Activated CD4-positive, alpha-beta T cell treated with anti-CD3 and anti-CD28 coated beads for 36 hours (primary cell): ENCODE measurements at regions not wholly inside any gene's neighbourhood (a gene's known extent, or its start where the extent isn't known, plus 50 kb on each side); places are given as distances from the start of the nearest gene placed in this dataset.
A peak's percentile ranks its signal among the peaks of the same experiment; 100 is the strongest.

Source experiments
- ATAC-seq: fragments of 200-7000 bp; cut with Tn5 transposase; one replicate; pipeline ENCODE4 v1.10.0; 2021; ENCODE audit warnings: mild to moderate bottlenecking, moderate library complexity
- CTCF ChIA-PET: fragments of 350-600 bp; sonication (Branson Sonifier 250); formaldehyde crosslinking; loops from one replicate; lab custom pipeline; 2021; ENCODE audit warnings: antibody characterized with exemption; lab: Charles Lee
- POLR2A ChIA-PET: fragments of 350-600 bp; sonication (Branson Sonifier 250); formaldehyde crosslinking; loops from one replicate; lab custom pipeline; 2021; ENCODE audit warnings: antibody characterized with exemption, inconsistent platforms; lab: Charles Lee
- DNase-seq: peaks from one replicate; pipeline ENCODE4 v3.0.0-alpha.2; 2020
- H3K27ac Mint-ChIP-seq: one replicate; pipeline ENCODE4 v1.8.0; 2021; ENCODE audit warnings: mixed read lengths
- H3K27me3 Mint-ChIP-seq: one replicate; pipeline ENCODE4 v1.8.0; 2021; ENCODE audit warnings: mixed read lengths
- H3K36me3 Mint-ChIP-seq: one replicate; pipeline ENCODE4 v1.8.0; 2021; ENCODE audit warnings: low read depth, mixed read lengths
- H3K4me1 Mint-ChIP-seq: one replicate; pipeline ENCODE4 v1.8.0; 2021; ENCODE audit warnings: mixed read lengths
- H3K4me3 Mint-ChIP-seq: one replicate; pipeline ENCODE4 v1.8.0; 2021; ENCODE audit warnings: mild to moderate bottlenecking, moderate library complexity, mixed read lengths
- H3K9me3 Mint-ChIP-seq: one replicate; pipeline ENCODE4 v1.8.0; 2021; ENCODE audit warnings: low read depth, mixed read lengths
- intact Hi-C, 2 experiments: fragments of 100-400 bp; cut with DNase I in 1 of 2; cut with micrococcal nuclease in 1 of 2; formaldehyde crosslinking; loops; one replicate each; pipeline versions ENCODE4 v1.14.2 to v1.15.1; 2022 to 2024; cut with DNase I, micrococcal nuclease

- intact Hi-C loops, result no loop called here
- CTCF ChIA-PET, result no interaction called here
- Mint-ChIP-seq H3K4me3 (no peak overlapping the region), H3K4me1 (no peaks in the 10 kb centered on the region), H3K9me3 (no peaks in the 10 kb centered on the region), H3K27me3 (peaks cover 2% of the 10 kb centered on the region), H3K27ac (no peak overlapping the region), H3K36me3 (no peaks in the 10 kb centered on the region)
- POLR2A ChIA-PET, result no interaction called here
- ATAC-seq (no peak), DNase-seq (no peak)
Observed at GRCh38 chr12:111193067-111193466, 175.8 kb downstream of the PHETA1 start.

DNA sequence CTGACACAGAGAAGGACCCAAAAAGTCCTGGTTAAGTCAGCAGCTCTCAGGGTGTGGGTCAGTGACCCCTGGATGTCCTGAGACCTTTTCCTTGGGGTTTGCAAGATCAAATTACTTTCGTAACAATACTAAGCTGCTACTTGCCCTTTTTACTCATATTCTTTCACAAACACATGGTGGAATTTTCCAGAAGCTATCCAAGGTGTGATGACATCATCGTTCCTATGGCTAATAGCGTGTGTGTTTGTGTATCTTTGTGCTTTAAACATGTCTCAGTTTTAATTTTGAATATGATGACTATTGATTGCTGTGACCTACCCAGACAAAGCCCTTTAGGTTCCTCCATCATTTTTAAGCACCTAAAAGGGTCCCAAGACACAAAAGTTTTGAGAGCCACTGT, 176.2 kb downstream of the PHETA1 start:
- CTCF ChIA-PET, result no interaction called here

GRCh38 chr12:111190741-111191526, 178.0 kb downstream of the PHETA1 start:
- ChIA-PET POLR2A (no interaction called here), CTCF (no interaction called here)
- no peak for ATAC-seq
- no peak for DNase-seq
- Mint-ChIP-seq H3K4me1 (no peaks in the 10 kb centered on the region), H3K27ac (no peak overlapping the region), H3K9me3 (no peaks in the 10 kb centered on the region), H3K36me3 (no peaks in the 10 kb centered on the region), H3K4me3 (no peak overlapping the region), H3K27me3 (no peaks in the 10 kb centered on the region)
- intact Hi-C loops, result no loop called here

More for the DNA sequence above, 176.2 kb downstream of the PHETA1 start:
- Mint-ChIP-seq H3K27ac (no peak overlapping the region), H3K4me3 (no peak overlapping the region), H3K4me1 (no peaks in the 10 kb centered on the region), H3K36me3 (no peaks in the 10 kb centered on the region), H3K27me3 (peaks cover 2% of the 10 kb centered on the region), H3K9me3 (no peaks in the 10 kb centered on the region)
- POLR2A ChIA-PET, result no interaction called here
- no peak for DNase-seq
- intact Hi-C loops, result no loop called here
- no peak for ATAC-seq

GRCh38 chr12:111189792-111190191, 179.1 kb downstream of the PHETA1 start:
- DNase-seq (no peak), ATAC-seq (no peak)
- Mint-ChIP-seq H3K4me1 (no peaks in the 10 kb centered on the region), H3K4me3 (no peak overlapping the region), H3K9me3 (no peaks in the 10 kb centered on the region), H3K27me3 (no peaks in the 10 kb centered on the region), H3K27ac (no peak overlapping the region), H3K36me3 (no peaks in the 10 kb centered on the region)
- intact Hi-C loops, result no loop called here
- ChIA-PET CTCF (no interaction called here), POLR2A (no interaction called here)

GRCh38 chr12:111188436-111188835, 180.5 kb downstream of the PHETA1 start:
- Mint-ChIP-seq H3K36me3 (no peaks in the 10 kb centered on the region), H3K4me3 (no peak overlapping the region), H3K4me1 (no peaks in the 10 kb centered on the region), H3K27me3 (no peaks in the 10 kb centered on the region), H3K27ac (no peak overlapping the region), H3K9me3 (no peaks in the 10 kb centered on the region)
- intact Hi-C loops, result no loop called here
- POLR2A ChIA-PET, result no interaction called here
- CTCF ChIA-PET, result no interaction called here
- ATAC-seq (no peak), DNase-seq (no peak)

GRCh38 chr12:111186347-111186746, 182.5 kb downstream of the PHETA1 start:
- CTCF ChIA-PET, result no interaction called here
- H3K9me3 Mint-ChIP-seq, result no peaks in the 10 kb centered on the region
- POLR2A ChIA-PET, result no interaction called here
- peaks cover 5% of the 10 kb centered on the region for H3K27me3 Mint-ChIP-seq
- H3K4me1 Mint-ChIP-seq, result no peaks in the 10 kb centered on the region
- intact Hi-C loops, result no loop called here
- H3K27ac Mint-ChIP-seq, result no peak overlapping the region
- ATAC-seq (no peak), DNase-seq (no peak)
- no peaks in the 10 kb centered on the region for H3K36me3 Mint-ChIP-seq
- no peak overlapping the region for H3K4me3 Mint-ChIP-seq

GRCh38 chr12:111185889-111186227, 183.0 kb downstream of the PHETA1 start:
- H3K4me1 Mint-ChIP-seq, result no peaks in the 10 kb centered on the region
- no peak for DNase-seq
- no peak overlapping the region for H3K27ac Mint-ChIP-seq
- no peak overlapping the region for H3K4me3 Mint-ChIP-seq
- H3K27me3 Mint-ChIP-seq, result peaks cover 7% of the 10 kb centered on the region
- intact Hi-C loops, result no loop called here
- ATAC-seq, result no peak
- no peaks in the 10 kb centered on the region for H3K9me3 Mint-ChIP-seq
- ChIA-PET CTCF (no interaction called here), POLR2A (no interaction called here)
- H3K36me3 Mint-ChIP-seq, result no peaks in the 10 kb centered on the region

DNA sequence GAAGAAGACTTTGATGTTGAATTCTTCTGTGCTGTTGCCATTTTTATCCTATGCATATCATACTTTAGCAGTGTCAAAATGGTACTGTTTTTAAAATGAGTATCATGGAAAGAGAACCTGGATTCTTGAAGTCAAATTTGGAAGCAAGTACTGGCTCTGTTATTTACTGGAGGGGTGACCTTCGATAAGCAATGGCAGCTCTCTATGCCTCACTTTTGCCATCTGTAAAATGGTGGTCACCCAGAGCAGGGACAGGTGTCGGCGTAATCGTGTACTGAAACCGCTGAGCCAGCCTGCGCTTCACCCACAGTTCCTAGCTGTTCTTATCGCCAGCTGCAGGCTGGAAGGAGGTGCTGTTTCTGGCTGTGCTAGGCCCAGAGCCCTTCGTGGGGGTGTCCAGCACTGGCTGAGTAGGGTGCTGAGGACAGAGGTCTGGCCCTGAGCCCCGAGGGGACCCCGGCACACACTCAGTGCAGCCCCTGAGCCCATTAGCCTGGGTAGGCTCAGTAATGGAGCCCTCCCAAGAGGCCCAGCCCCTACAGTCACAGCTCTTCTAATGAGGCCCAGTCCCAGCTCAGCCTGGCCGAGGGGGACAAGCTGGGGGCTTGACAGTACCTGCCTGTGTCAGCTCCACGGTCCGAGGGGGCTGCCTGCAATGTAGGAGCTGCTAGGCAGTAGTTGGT, 183.5 kb downstream of the PHETA1 start:
- ChIA-PET POLR2A (no interaction called here), CTCF (no interaction called here)
- Mint-ChIP-seq H3K36me3 (no peaks in the 10 kb centered on the region), H3K9me3 (no peaks in the 10 kb centered on the region), H3K4me1 (no peaks in the 10 kb centered on the region), H3K27me3 (peaks cover 7% of the 10 kb centered on the region), H3K27ac (no peak overlapping the region), H3K4me3 (no peak overlapping the region)
- intact Hi-C loops, result no loop called here
- DNase-seq, result no peak
- ATAC-seq, result no peak

- Mint-ChIP-seq H3K4me3 (no peak overlapping the region), H3K9me3 (no peaks in the 10 kb centered on the region), H3K27me3 (peaks cover 13% of the 10 kb centered on the region), H3K27ac (no peak overlapping the region), H3K4me1 (no peaks in the 10 kb centered on the region), H3K36me3 (no peaks in the 10 kb centered on the region)
- ChIA-PET CTCF (no interaction called here), POLR2A (no interaction called here)
- ATAC-seq (no peak), DNase-seq (no peak)
- intact Hi-C loops, result no loop called here
Observed at GRCh38 chr12:111184161-111184560, 184.7 kb downstream of the PHETA1 start.

DNA sequence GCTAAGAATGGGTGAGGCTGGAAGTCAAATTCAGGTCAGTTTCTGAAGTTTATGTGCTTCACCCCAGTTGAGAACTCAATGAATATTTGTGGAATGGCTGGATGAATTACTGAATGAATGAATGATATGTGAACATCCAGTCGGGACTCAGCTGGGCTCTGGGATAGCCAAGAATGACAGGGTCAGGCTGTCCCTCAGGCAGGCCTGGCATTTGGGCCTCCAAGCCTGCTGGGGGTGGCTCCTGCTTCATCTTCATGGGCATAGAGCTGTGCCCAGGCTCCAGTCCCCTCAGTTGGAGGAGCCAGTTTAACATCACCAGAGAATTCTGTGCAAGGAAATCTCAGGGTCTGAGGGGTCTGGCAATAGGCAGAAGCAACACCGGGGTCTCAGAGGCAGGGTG, 185.8 kb downstream of the PHETA1 start:
- DNase-seq (no peak), ATAC-seq (no peak)
- no peak overlapping the region for H3K4me3 Mint-ChIP-seq
- peaks cover 13% of the 10 kb centered on the region for H3K27me3 Mint-ChIP-seq
- CTCF ChIA-PET, result no interaction called here
- no peak overlapping the region for H3K27ac Mint-ChIP-seq
- intact Hi-C loops, result no loop called here
- no peaks in the 10 kb centered on the region for H3K36me3 Mint-ChIP-seq
- no peaks in the 10 kb centered on the region for H3K4me1 Mint-ChIP-seq
- no peaks in the 10 kb centered on the region for H3K9me3 Mint-ChIP-seq
- POLR2A ChIA-PET, result no interaction called here

DNA sequence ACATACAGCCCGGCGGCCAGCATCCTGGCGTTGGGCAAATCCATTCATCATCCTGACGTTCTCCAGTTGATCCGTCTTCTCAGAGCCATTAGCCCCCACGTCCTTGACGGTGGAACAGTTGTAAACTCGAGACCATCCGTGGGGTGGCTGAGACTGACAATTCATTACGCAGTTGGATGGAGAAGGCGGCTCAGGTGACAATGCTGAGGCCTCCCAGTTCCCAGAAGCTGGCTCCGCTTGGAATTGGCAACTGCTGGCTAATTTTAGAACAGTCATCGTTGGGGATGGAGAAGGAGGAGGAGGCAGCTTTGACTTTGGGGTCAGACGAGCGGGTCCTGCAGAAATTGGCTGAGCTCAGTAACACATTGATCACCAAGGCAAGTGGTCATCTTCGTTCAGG, 186.5 kb downstream of the PHETA1 start:
- POLR2A ChIA-PET, result no interaction called here
- Mint-ChIP-seq H3K9me3 (no peaks in the 10 kb centered on the region), H3K27ac (no peak overlapping the region), H3K4me1 (no peaks in the 10 kb centered on the region), H3K4me3 (no peak overlapping the region), H3K27me3 (peaks cover 13% of the 10 kb centered on the region), H3K36me3 (no peaks in the 10 kb centered on the region)
- CTCF ChIA-PET, result interaction anchor here (0.6 kb wide), 1 partner anchor 194 kb away, joined by 3 read pairs; no protein-coding TSS in a partner anchor
- ATAC-seq (no peak), DNase-seq (no peak)
- intact Hi-C loops, result no loop called here

- ATAC-seq (no peak), DNase-seq (peak; percentile 21)
- intact Hi-C loops, result no loop called here
- no peaks in the 10 kb centered on the region for H3K36me3 Mint-ChIP-seq
- H3K4me3 Mint-ChIP-seq, result no peak overlapping the region
- no peaks in the 10 kb centered on the region for H3K9me3 Mint-ChIP-seq
- peaks cover 16% of the 10 kb centered on the region for H3K27me3 Mint-ChIP-seq
- CTCF ChIA-PET, result no interaction called here
- H3K27ac Mint-ChIP-seq, result no peak overlapping the region
- H3K4me1 Mint-ChIP-seq, result no peaks in the 10 kb centered on the region
- POLR2A ChIA-PET, result no interaction called here
Observed at GRCh38 chr12:111181143-111181726, 187.7 kb downstream of the PHETA1 start.
